Stomach (tissue), 4 donors: ENCODE measurements at regions not wholly inside any gene's neighbourhood (a gene's known extent, or its start where the extent isn't known, plus 50 kb on each side); places are given as distances from the start of the nearest gene placed in this dataset.

Source experiments
- CTCF ChIP-seq, 7 experiments: fragments of 450-650 bp in 4 of 7; fragments of 200-600 bp in 3 of 7; sonication (generic) in 3 of 7; IDR thresholded peaks; one replicate each; pipeline ENCODE4 v1.5.1; 2016 to 2019; ENCODE audit warnings: antibody characterized with exemption in 7 of 7, control low read depth in 2 of 7, mild to moderate bottlenecking in 1 of 7
- EP300 ChIP-seq: sonication (generic); formaldehyde crosslinking; IDR thresholded peaks from one replicate; pipeline ENCODE4 v1.6.1; 2017; ENCODE audit warnings: antibody characterized with exemption

GRCh38 chr15:93459396-93459795 lies 370.4 kb upstream of the RGMA start:
- no peak for TF ChIP-seq EP300
- TF ChIP-seq CTCF (IDR thresholded peaks at IDR 0.05): no peak
